ENCODE measurements at regions not wholly inside any gene's neighbourhood (a gene's known extent, or its start where the extent isn't known, plus 50 kb on each side); places are given as distances from the start of the nearest gene placed in this dataset.
"Not testable (repeated sequence)": the region's sequence is repeated elsewhere in the genome, so short reads cannot be mapped to it uniquely, and the experiment has no call there.

DNA sequence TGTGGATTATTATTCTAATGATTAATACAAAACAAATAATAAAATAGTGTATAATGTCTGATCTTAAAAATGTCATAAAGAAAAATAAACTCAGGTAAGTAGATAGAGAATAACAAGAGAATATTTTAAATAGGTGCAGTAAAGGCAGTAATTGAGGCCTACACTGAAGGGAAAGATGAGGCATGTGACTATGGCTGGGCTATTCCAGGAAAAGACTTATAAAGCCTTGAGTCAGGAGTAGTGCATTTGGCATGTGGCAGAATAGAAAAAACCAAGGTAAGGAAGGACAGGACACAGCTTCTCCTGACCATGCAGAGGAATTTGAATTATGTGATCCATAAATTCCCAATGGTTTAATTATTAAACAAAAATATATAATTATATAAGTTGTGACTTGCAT, 215.6 kb upstream of the C1QTNF3 start:
- H3K36me3 ChIP-seq; H3K9me3 ChIP-seq; H3K27ac ChIP-seq; intact Hi-C loops (cut with DNase I); H3K4me3 ChIP-seq; H3K4me1 ChIP-seq; H3K27me3 ChIP-seq; DNase-seq (ENCODE audit: low spot score in 2 of 2): not testable (repeated sequence)

DNA sequence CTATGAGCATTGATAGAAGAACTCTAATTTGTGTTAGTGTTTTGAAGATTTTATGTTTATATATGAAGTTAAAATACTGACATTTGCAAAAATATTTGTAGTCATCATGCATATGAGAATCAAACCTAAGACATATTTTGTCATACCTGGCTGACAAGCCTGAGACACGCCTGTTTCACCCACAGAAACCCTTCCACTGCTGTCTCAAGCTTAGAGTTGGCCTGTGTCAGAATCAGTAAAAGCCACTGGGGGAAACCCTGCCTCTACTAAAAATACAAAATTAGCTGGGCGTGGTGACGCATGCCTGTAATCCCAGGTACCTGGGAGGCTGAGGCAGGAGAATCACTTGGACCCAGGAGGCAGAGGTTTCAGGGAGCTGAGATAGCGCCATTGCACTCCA, 218.0 kb upstream of the C1QTNF3 start:
- DNase-seq (ENCODE audit: low spot score in 2 of 2); H3K9me3 ChIP-seq; H3K4me1 ChIP-seq; H3K36me3 ChIP-seq; H3K27ac ChIP-seq; intact Hi-C loops (cut with DNase I); H3K27me3 ChIP-seq; H3K4me3 ChIP-seq: not testable (repeated sequence)

- H3K27me3 ChIP-seq; H3K27ac ChIP-seq; H3K36me3 ChIP-seq; H3K4me3 ChIP-seq; H3K9me3 ChIP-seq; intact Hi-C loops (cut with DNase I); DNase-seq (ENCODE audit: low spot score in 2 of 2); H3K4me1 ChIP-seq: not testable (repeated sequence)
These were observed 223.1 kb upstream of the C1QTNF3 start for GRCh38 chr5:34266151-34266550.

DNA sequence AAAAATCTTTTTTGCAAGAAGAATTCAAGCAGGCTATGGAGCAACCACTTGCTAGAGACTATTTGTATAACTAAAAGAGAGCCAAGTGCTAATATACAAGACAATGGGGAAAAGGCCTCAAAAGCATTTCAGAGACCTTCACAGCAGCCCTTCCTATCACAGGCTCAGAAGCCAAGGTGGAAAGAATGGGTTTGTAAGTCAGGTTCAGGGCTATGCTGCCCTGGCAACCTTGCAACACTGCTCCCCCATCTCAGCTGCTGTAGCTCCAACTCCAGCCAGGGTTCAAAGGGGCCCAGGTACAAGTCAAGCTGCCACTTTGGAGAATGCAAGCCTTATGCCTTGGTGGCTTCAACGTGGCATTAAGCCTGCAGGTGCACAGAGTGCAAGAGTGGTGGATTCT, 253.7 kb upstream of the C1QTNF3 start:
- H3K36me3 ChIP-seq; H3K4me1 ChIP-seq; H3K9me3 ChIP-seq; intact Hi-C loops (cut with DNase I); H3K27ac ChIP-seq; H3K27me3 ChIP-seq; DNase-seq (ENCODE audit: low spot score in 2 of 2); H3K4me3 ChIP-seq: not testable (repeated sequence)

DNA sequence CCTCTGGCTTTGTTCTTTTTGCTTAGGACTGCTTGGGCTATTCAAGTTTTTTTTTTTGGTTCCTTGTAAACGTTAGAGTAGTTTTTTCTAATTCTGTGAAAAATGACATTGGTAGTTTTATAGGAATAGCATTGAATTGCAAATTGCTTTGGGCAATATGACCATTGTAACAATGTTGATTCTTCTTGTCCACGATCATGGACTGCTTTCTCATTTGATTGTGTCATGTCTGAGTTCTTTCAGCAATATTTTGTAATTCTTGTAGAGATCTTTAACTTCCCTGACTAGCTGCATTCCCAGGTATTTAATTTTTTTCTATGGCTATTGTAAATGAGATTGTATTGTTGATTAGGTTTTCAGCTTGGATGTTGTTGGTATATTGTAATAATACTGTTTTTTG, 286.2 kb upstream of the C1QTNF3 start:
- intact Hi-C loops (cut with DNase I); H3K27me3 ChIP-seq; DNase-seq (ENCODE audit: low spot score in 2 of 2); H3K4me3 ChIP-seq; H3K9me3 ChIP-seq; H3K27ac ChIP-seq; H3K4me1 ChIP-seq; H3K36me3 ChIP-seq: not testable (repeated sequence)

DNA sequence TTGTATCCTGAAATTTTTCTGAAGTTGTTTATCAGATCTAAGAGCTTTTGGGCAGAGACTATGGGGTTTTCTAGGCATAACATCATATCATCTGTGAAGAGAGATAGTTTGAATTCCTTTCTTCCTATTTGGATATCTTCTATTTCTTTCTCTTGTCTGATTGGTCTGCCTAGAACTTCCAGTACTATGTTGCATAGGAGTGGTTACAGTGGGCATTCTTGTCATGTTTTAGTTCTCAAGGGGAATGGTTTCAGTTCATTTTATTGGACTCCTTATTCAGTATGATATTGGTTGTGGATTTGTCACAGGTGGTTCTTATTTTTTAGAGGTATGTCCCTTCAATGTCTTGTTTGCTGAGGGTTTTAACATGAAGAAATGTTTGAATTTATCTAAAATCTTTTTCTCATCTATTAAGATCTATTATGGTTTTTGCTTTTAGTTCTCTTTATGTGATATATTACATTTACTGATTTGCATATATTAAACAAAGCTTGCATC, 286.6 kb upstream of the C1QTNF3 start:
- H3K4me1 ChIP-seq; H3K4me3 ChIP-seq; H3K27me3 ChIP-seq; H3K36me3 ChIP-seq; H3K9me3 ChIP-seq; H3K27ac ChIP-seq; intact Hi-C loops (cut with DNase I); DNase-seq (ENCODE audit: low spot score in 2 of 2): not testable (repeated sequence)

GRCh38 chr5:34331928-34332454, 289.0 kb upstream of the C1QTNF3 start:
- H3K27me3 ChIP-seq; intact Hi-C loops (cut with DNase I); H3K4me1 ChIP-seq; H3K4me3 ChIP-seq; H3K27ac ChIP-seq; H3K9me3 ChIP-seq; DNase-seq (ENCODE audit: low spot score in 2 of 2); H3K36me3 ChIP-seq: not testable (repeated sequence)

GRCh38 chr5:34339408-34340001, 296.5 kb upstream of the C1QTNF3 start:
- DNase-seq (ENCODE audit: low spot score in 2 of 2); H3K27ac ChIP-seq; H3K36me3 ChIP-seq; H3K4me1 ChIP-seq; H3K4me3 ChIP-seq; intact Hi-C loops (cut with DNase I); H3K9me3 ChIP-seq; H3K27me3 ChIP-seq: not testable (repeated sequence)

DNA sequence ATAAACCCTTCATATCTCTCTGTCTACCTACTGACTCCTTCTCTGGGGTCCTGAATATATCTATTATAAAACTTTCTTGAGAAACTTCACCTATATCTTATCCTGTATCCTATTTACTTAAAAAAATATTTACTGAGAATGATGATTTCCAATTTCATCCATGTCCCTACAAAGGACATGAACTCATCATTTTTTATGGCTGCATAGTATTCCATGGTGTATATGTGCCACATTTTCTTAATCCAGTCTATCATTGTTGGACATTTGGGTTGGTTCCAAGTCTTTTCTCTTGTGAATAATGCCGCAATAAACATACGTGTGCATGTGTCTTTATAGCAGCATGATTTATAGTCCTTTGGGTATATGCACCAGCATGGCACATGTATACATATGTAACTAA, 301.7 kb upstream of the RAI14 start:
- H3K36me3 ChIP-seq; intact Hi-C loops (cut with DNase I); H3K9me3 ChIP-seq; H3K27ac ChIP-seq; H3K27me3 ChIP-seq; DNase-seq (ENCODE audit: low spot score in 2 of 2); H3K4me1 ChIP-seq; H3K4me3 ChIP-seq: not testable (repeated sequence)

- DNase-seq (ENCODE audit: low spot score in 2 of 2); H3K27ac ChIP-seq; H3K4me1 ChIP-seq; H3K27me3 ChIP-seq; H3K9me3 ChIP-seq; intact Hi-C loops (cut with DNase I); H3K4me3 ChIP-seq; H3K36me3 ChIP-seq: not testable (repeated sequence)
These were observed 284.7 kb upstream of the RAI14 start for GRCh38 chr5:34371417-34371816.

DNA sequence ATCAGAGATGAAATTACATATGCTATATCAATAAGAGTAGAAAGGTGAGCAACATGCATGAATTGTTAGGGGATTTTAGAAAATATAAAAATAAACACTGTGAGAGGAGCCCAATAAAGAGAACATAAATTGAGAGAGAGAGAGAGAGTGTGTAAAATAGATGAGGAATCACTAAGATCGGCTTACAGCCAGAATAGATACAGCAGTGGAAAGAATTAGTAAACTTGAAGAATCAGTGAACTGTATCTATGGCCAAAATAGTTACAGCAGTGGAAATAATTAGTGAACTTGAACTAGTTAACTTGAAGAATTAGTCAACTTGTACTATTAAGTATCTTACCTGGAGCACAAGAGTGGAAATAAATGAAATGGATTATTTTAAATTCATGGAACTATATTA, 284.3 kb upstream of the RAI14 start:
- DNase-seq (ENCODE audit: low spot score in 2 of 2); H3K4me1 ChIP-seq; H3K4me3 ChIP-seq; H3K27me3 ChIP-seq; H3K36me3 ChIP-seq; intact Hi-C loops (cut with DNase I); H3K9me3 ChIP-seq; H3K27ac ChIP-seq: not testable (repeated sequence)

DNA sequence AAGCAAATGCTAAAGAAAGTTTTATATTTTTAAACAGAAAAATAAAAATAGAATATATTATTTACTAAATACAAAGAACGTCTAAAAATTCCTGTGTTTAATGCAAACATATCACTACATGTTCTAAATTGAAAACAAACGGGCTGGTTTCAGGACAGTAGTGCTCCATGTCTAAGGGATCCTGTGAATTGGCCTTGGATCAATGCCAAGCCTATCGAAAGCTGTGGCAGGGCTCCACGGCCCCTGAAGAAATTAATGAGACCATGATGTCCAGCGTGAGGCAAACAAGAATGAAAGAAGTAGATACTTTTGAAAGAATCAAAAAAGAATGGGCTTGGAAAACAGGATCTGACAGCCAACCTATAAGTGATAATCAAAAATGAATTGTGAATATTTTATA, 283.4 kb upstream of the RAI14 start:
- H3K27ac ChIP-seq; H3K27me3 ChIP-seq; H3K4me3 ChIP-seq; DNase-seq (ENCODE audit: low spot score in 2 of 2); H3K9me3 ChIP-seq; H3K36me3 ChIP-seq; intact Hi-C loops (cut with DNase I); H3K4me1 ChIP-seq: not testable (repeated sequence)

GRCh38 chr5:34377651-34378050, 278.5 kb upstream of the RAI14 start:
- H3K27me3 ChIP-seq; intact Hi-C loops (cut with DNase I); DNase-seq (ENCODE audit: low spot score in 2 of 2); H3K9me3 ChIP-seq; H3K4me1 ChIP-seq; H3K4me3 ChIP-seq; H3K27ac ChIP-seq; H3K36me3 ChIP-seq: not testable (repeated sequence)

DNA sequence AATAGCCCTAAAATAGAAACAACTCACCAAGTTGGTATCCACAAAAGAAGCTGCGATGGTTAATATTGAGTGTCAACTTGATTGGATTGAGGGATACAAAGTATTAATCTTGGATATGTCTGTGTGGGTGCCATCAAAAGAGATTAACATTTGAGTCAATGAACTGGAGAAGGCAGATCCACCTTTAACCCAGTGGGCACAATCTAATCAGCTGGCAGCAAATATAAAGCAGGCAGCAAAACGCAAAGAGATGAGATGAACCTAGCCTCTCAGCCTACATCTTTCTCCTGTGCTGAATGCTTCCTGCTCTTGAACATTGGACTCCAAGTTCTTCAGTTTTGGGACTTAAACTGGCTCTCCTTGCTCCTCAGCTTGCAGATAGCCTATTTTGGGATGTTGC, 277.6 kb upstream of the RAI14 start:
- intact Hi-C loops (cut with DNase I); H3K27me3 ChIP-seq; H3K4me1 ChIP-seq; H3K27ac ChIP-seq; H3K36me3 ChIP-seq; H3K4me3 ChIP-seq; H3K9me3 ChIP-seq; DNase-seq (ENCODE audit: low spot score in 2 of 2): not testable (repeated sequence)

DNA sequence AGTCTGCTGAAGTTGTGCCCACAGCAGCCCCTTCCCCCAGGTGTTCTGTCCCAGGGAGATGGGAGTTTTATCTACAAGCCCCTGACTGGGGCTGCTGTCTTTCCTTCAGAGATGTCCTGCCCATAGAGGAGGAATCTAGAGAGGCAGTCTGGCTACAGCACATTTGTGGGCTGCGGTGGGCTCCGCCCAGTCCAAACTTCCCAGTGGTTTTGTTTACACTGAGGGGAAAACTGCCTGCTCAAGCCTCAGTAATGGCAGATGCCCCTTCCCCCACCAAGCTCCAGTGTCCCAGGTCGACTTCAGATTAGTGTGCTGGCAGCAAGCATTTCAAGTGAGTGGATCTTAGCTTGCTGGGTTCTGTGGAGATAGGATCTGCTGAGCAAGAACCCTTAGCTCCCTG, 267.4 kb upstream of the RAI14 start:
- H3K4me3 ChIP-seq; H3K27ac ChIP-seq; H3K36me3 ChIP-seq; H3K27me3 ChIP-seq; intact Hi-C loops (cut with DNase I); H3K4me1 ChIP-seq; DNase-seq (ENCODE audit: low spot score in 2 of 2); H3K9me3 ChIP-seq: not testable (repeated sequence)

Measured in ascending aorta (tissue), 2 donors.